ENCODE measurements at regions not wholly inside any gene's neighbourhood (a gene's known extent, or its start where the extent isn't known, plus 50 kb on each side); places are given as distances from the start of the nearest gene placed in this dataset.

DNA sequence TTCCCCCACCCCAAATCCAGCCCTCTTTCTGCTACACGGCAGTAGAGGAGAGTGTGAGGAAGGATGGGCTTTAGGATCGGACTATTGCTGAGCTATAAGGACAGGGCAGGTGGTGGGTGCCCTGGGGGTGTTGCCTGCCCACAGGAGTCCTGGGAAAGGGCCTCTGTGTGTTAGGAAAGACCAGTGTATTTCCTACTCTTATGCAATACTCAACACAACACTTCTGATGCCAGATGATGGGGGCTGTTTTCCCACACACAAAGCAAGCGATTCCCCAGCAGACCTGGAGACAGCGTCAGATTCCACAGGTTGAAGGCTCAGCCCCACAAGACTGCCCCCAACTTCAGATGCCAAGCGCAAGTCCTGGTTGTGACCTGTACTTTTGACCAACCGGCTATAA, 91.0 kb upstream of the LCLAT1 start:
- no peak for TF ChIP-seq NFIC (IDR thresholded peaks at IDR 0.05)
- no peak for TF ChIP-seq TAF1 (IDR thresholded peaks at IDR 0.05; ENCODE audit: low read depth)
- TF ChIP-seq EP300 (IDR thresholded peaks at IDR 0.05; ENCODE audit: borderline replicate concordance): no peak
- no peak for TF ChIP-seq CREB1 (IDR thresholded peaks at IDR 0.05; ENCODE audit: low read depth)
- TF ChIP-seq EGR1 (IDR thresholded peaks at IDR 0.05): no peak
- no peak for TF ChIP-seq CEBPB (IDR thresholded peaks at IDR 0.05)
- TF ChIP-seq RAD21 (IDR thresholded peaks at IDR 0.05; ENCODE audit: low read depth): no peak
- TF ChIP-seq, protein P1, sequence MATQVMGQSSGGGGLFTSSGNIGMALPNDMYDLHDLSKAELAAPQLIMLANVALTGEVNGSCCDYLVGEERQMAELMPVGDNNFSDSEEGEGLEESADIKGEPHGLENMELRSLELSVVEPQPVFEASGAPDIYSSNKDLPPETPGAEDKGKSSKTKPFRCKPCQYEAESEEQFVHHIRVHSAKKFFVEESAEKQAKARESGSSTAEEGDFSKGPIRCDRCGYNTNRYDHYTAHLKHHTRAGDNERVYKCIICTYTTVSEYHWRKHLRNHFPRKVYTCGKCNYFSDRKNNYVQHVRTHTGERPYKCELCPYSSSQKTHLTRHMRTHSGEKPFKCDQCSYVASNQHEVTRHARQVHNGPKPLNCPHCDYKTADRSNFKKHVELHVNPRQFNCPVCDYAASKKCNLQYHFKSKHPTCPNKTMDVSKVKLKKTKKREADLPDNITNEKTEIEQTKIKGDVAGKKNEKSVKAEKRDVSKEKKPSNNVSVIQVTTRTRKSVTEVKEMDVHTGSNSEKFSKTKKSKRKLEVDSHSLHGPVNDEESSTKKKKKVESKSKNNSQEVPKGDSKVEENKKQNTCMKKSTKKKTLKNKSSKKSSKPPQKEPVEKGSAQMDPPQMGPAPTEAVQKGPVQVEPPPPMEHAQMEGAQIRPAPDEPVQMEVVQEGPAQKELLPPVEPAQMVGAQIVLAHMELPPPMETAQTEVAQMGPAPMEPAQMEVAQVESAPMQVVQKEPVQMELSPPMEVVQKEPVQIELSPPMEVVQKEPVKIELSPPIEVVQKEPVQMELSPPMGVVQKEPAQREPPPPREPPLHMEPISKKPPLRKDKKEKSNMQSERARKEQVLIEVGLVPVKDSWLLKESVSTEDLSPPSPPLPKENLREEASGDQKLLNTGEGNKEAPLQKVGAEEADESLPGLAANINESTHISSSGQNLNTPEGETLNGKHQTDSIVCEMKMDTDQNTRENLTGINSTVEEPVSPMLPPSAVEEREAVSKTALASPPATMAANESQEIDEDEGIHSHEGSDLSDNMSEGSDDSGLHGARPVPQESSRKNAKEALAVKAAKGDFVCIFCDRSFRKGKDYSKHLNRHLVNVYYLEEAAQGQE (IDR thresholded peaks at IDR 0.05; ENCODE audit: low read depth): no peak
- TF ChIP-seq YY1 (IDR thresholded peaks at IDR 0.05; ENCODE audit: low read depth): no peak
